NB4 (cell line): ENCODE measurements at regions not wholly inside any gene's neighbourhood (a gene's known extent, or its start where the extent isn't known, plus 50 kb on each side); places are given as distances from the start of the nearest gene placed in this dataset.

Source experiments
- DNase-seq: peaks from one replicate; pipeline ENCODE4 v3.0.0; 2010; ENCODE audit warnings: low read depth
- H3K4me3 ChIP-seq: one replicate; pipeline ENCODE4 v1.5.1; 2011; ENCODE audit warnings: mild to moderate bottlenecking, low read depth, low read length, moderate library complexity
- MAX ChIP-seq: IDR thresholded peaks from 2 replicates; pipeline ENCODE4 v1.6.1; 2011; ENCODE audit warnings: low read depth, low read length
- MYC ChIP-seq: IDR thresholded peaks from 2 replicates; pipeline ENCODE4 v1.6.1; 2011; ENCODE audit warnings: low read depth, low read length
- POLR2A ChIP-seq: IDR thresholded peaks from 2 replicates; pipeline ENCODE4 v1.6.1; 2011; ENCODE audit warnings: mild to moderate bottlenecking; ENCODE audit not compliant: insufficient read length; ENCODE audit errors: extremely low read depth
- TF ChIP-seq, protein P1 (sequence below): IDR thresholded peaks from one replicate; pipeline ENCODE4 v1.5.1; 2012; ENCODE audit warnings: low read depth, low read length

- H3K4me3 ChIP-seq: no peak overlapping the region
- DNase-seq: no peak
- TF ChIP-seq MYC (no peak), MAX (no peak), POLR2A (no peak)
- TF ChIP-seq, protein P1, sequence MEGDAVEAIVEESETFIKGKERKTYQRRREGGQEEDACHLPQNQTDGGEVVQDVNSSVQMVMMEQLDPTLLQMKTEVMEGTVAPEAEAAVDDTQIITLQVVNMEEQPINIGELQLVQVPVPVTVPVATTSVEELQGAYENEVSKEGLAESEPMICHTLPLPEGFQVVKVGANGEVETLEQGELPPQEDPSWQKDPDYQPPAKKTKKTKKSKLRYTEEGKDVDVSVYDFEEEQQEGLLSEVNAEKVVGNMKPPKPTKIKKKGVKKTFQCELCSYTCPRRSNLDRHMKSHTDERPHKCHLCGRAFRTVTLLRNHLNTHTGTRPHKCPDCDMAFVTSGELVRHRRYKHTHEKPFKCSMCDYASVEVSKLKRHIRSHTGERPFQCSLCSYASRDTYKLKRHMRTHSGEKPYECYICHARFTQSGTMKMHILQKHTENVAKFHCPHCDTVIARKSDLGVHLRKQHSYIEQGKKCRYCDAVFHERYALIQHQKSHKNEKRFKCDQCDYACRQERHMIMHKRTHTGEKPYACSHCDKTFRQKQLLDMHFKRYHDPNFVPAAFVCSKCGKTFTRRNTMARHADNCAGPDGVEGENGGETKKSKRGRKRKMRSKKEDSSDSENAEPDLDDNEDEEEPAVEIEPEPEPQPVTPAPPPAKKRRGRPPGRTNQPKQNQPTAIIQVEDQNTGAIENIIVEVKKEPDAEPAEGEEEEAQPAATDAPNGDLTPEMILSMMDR: no peak
Observed at GRCh38 chr10:44581996-44582395, 197.1 kb upstream of the CXCL12 start.

DNA sequence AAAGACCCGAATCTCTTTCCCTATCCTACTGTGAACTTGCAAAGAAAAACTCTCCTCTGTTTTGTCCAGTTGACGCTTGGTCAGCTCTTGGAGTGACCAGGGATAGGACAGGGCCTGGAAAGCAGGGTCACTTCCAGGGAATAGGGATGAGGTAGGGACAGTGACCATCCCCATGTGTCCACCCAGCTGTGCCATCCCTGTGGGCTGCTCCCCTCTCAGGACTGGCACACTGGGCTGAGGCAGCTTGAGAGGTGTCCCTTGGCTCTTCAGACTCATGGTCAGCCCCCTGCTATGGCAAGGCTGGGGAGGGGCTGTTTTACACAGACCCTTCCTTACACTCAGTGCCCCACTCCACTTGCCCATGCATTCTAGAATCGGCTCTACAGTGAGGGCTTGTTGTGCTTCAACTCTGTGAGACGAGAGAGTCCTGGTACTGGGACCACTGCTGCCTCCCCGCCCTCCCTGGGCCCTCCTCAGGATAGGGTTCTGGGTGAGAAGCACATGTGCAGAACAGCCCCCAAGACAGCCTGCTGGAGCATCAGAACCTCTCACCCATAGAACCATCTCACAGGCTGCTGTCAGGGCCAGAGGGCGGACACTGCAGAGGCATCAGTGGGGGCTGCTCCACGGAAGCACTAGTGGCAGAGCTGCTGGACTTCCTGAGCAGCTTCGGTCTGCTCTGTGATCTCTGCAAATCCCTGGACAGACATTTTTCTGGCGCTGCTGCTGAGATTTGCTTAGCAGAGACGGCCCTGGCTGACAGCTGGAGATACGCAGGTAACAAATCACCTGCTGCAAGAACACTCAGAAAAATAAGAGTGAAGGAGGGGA is 202.8 kb upstream of the CXCL12 start:
- no peak for DNase-seq
- H3K4me3 ChIP-seq: no peak overlapping the region
- TF ChIP-seq, protein P1: no peak
- TF ChIP-seq POLR2A: no peak
- TF ChIP-seq MYC: no peak
- TF ChIP-seq MAX: no peak

- DNase-seq: no peak
- TF ChIP-seq POLR2A (no peak), MAX (no peak), MYC (no peak)
- TF ChIP-seq, protein P1: no peak
- H3K4me3 ChIP-seq: no peak overlapping the region
Observed at GRCh38 chr10:44589181-44589943, 204.5 kb upstream of the CXCL12 start.

- TF ChIP-seq, protein P1: no peak
- TF ChIP-seq MYC: no peak
- TF ChIP-seq POLR2A: no peak
- no peak for TF ChIP-seq MAX
- H3K4me3 ChIP-seq: no peak overlapping the region
- DNase-seq: no peak
Observed at GRCh38 chr10:44589944-44590449, 205.1 kb upstream of the CXCL12 start.

DNA sequence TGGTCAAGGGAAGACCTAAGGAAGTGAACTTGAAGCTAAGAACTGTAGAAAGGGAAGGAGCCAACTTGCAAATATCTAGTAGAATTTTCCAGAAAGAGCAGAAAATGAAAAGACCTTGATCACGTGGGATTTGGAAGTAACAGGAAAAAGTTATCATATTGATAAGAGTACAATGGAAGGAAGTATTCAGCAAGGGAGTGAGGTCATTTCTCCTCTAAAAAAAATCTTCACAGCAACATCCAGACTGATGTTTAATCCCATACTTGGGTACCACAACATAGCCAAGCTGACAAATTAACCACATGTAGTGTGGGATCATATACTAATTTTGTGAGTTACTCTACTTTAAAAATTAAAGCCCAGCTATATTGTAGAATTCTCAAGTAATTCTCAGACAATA is 207.0 kb upstream of the CXCL12 start:
- no peak overlapping the region for H3K4me3 ChIP-seq
- TF ChIP-seq MYC (no peak), MAX (no peak), POLR2A (no peak)
- TF ChIP-seq, protein P1: no peak
- DNase-seq: no peak
